Erythroblast (primary cell): ENCODE measurements at regions not wholly inside any gene's neighbourhood (a gene's known extent, or its start where the extent isn't known, plus 50 kb on each side); places are given as distances from the start of the nearest gene placed in this dataset.

ENCODE experiments used
- GATA1 ChIP-seq: IDR thresholded peaks from 2 replicates; pipeline ENCODE4 v1.6.1; 2011; ENCODE audit warnings: low read depth, mild to moderate bottlenecking, control low read depth, low read length, moderate library complexity
- POLR2A ChIP-seq: IDR thresholded peaks from 2 replicates; pipeline ENCODE4 v1.6.1; 2011; ENCODE audit warnings: mild to moderate bottlenecking, low read length

DNA sequence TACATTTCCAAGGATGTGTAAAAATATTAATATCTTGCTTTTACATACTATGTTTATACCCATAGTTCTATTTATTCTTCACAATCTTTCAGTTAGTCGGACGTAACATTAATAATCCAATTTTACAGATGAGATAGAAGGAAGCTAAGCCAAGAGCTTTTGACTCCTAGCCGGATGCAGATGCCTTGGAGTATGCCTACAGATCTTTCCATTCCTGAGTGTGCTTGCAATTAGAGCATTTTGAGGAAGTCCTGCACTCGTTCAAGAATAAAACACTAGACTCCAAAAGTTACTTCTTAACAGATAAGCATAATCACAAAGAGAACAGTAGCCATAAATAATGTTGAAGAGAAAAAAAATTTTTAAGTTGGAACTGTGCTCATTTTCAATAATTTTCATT, 337.6 kb upstream of the CLEC14A start:
- TF ChIP-seq POLR2A: no peak
- no peak for TF ChIP-seq GATA1
